ENCODE measurements at regions not wholly inside any gene's neighbourhood (a gene's known extent, or its start where the extent isn't known, plus 50 kb on each side); places are given as distances from the start of the nearest gene placed in this dataset.

DNA sequence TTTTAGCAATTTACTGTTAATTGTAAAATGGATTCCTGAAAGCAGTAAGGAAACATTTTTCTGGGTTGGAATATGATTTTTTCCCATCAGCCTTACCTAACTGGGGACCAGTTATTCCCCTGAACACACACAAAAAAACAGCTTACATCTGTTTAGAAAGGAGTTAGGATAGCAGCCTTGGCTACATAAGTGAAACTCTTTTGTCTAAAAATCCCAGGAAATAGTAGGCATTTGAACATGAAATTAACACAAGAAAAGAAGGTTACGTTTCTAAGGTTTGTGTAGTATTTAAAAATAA, 696.2 kb upstream of the MARCKS start:
- Histone ChIP-seq H3K4me1 (ENCODE audit: control insufficient read depth in 1 of 2, insufficient read depth in 2 of 2, low read length in 2 of 2) (no peaks in the 10 kb centered on the region), H3K36me3 (ENCODE audit: control insufficient read depth in 1 of 2, insufficient read depth in 2 of 2, low read length in 2 of 2) (no peaks in the 10 kb centered on the region), H3K9ac (ENCODE audit: low read length) (no peak overlapping the region), H2AFZ (ENCODE audit: low read depth, low read length, poor library complexity, severe bottlenecking) (peak overlapping the region; percentile 3), H3K27me3 (ENCODE audit: insufficient read depth, low read length) (no peaks in the 10 kb centered on the region), H3K4me3 (replicated peaks in 1 of 2; ENCODE audit: low read depth in 1 of 2, low read length in 2 of 2) (no peak overlapping the region), H3K79me2 (ENCODE audit: insufficient read depth, low read length) (no peaks in the 10 kb centered on the region), H3K27ac (ENCODE audit: low read depth, low read length) (no peak overlapping the region), H3K9me3 (ENCODE audit: control insufficient read depth in 1 of 2, insufficient read depth in 1 of 2, low read depth in 1 of 2, low read length in 2 of 2) (no peaks in the 10 kb centered on the region), H4K20me1 (ENCODE audit: insufficient read depth) (no peaks in the 10 kb centered on the region), H3K4me2 (ENCODE audit: low read length) (no peak overlapping the region), H3K9me2 (ENCODE audit: insufficient read depth) (no peaks in the 10 kb centered on the region)
- ATAC-seq (no peak), DNase-seq (ENCODE audit: low read depth, low spot score) (no peak)
- intact Hi-C loops (cut with micrococcal nuclease), result no loop called here
- ChIA-PET RAD21 (ENCODE audit: low non-redundant PET in 1 of 2, low total read pairs in 2 of 2, uncharacterized antibody in 2 of 2, unreplicated experiment in 2 of 2) (no interaction called here), POLR2A (no interaction called here), CTCF (no interaction called here)
- TF ChIP-seq CEBPB (IDR thresholded peaks at IDR 0.05; ENCODE audit: low read depth) (no peak), ELF1 (IDR thresholded peaks at IDR 0.05; ENCODE audit: borderline replicate concordance, low read depth) (no peak), JUND (IDR thresholded peaks at IDR 0.05) (no peak), YY1 (IDR thresholded peaks at IDR 0.05; ENCODE audit: extremely low read depth, insufficient replicate concordance, low read depth, low read length) (no peak), MAX (IDR thresholded peaks at IDR 0.05) (no peak), ATF3 (IDR thresholded peaks at IDR 0.05) (no peak)
- no TSS peak for BruUV-seq (replicated peaks)

- Histone ChIP-seq H3K9me3 (ENCODE audit: control insufficient read depth in 1 of 2, insufficient read depth in 1 of 2, low read depth in 1 of 2, low read length in 2 of 2) (no peaks in the 10 kb centered on the region), H3K4me2 (ENCODE audit: low read length) (no peak overlapping the region), H2AFZ (ENCODE audit: low read depth, low read length, poor library complexity, severe bottlenecking) (no peak overlapping the region), H3K27me3 (ENCODE audit: insufficient read depth, low read length) (no peaks in the 10 kb centered on the region), H3K9ac (ENCODE audit: low read length) (no peak overlapping the region), H3K36me3 (ENCODE audit: control insufficient read depth in 1 of 2, insufficient read depth in 2 of 2, low read length in 2 of 2) (no peaks in the 10 kb centered on the region), H4K20me1 (ENCODE audit: insufficient read depth) (no peaks in the 10 kb centered on the region), H3K9me2 (ENCODE audit: insufficient read depth) (no peaks in the 10 kb centered on the region), H3K4me3 (replicated peaks in 1 of 2; ENCODE audit: low read depth in 1 of 2, low read length in 2 of 2) (no peak overlapping the region), H3K79me2 (ENCODE audit: insufficient read depth, low read length) (no peaks in the 10 kb centered on the region), H3K4me1 (ENCODE audit: control insufficient read depth in 1 of 2, insufficient read depth in 2 of 2, low read length in 2 of 2) (no peaks in the 10 kb centered on the region), H3K27ac (ENCODE audit: low read depth, low read length) (no peak overlapping the region)
- POLR2A ChIA-PET, result no interaction called here
- TF ChIP-seq ZFX (IDR thresholded peaks at IDR 0.05) (no peak), TCF7L2 (IDR thresholded peaks at IDR 0.05; ENCODE audit: borderline replicate concordance, extremely low read depth, insufficient read depth, insufficient read length) (no peak), RAD21 (IDR thresholded peaks at IDR 0.05; ENCODE audit: low read depth) (no peak), ELF1 (IDR thresholded peaks at IDR 0.05; ENCODE audit: borderline replicate concordance, low read depth) (no peak), ZNF274 (IDR thresholded peaks at IDR 0.05; ENCODE audit: low read depth, low read length) (no peak), EZH2 (IDR thresholded peaks at IDR 0.05) (no peak)
- ATAC-seq (no peak), DNase-seq (ENCODE audit: low read depth, low spot score) (no peak)
- no TSS peak for BruUV-seq (replicated peaks)
- RAD21 ChIA-PET (ENCODE audit: low non-redundant PET in 1 of 2, low total read pairs in 2 of 2, uncharacterized antibody in 2 of 2, unreplicated experiment in 2 of 2), result no interaction called here
- CTCF ChIA-PET, result no interaction called here
- intact Hi-C loops (cut with micrococcal nuclease), result no loop called here
Observed at GRCh38 chr6:113162739-113163138, 694.4 kb upstream of the MARCKS start.
